Neuronal stem cell (in vitro differentiated cells): ENCODE measurements at regions not wholly inside any gene's neighbourhood (a gene's known extent, or its start where the extent isn't known, plus 50 kb on each side); places are given as distances from the start of the nearest gene placed in this dataset.

ENCODE experiments used
- DNase-seq: peaks from one replicate; pipeline ENCODE4 v3.0.0-alpha.2; 2013; ENCODE audit warnings: low spot score
- H2AFZ ChIP-seq: one replicate; pipeline ENCODE4 v1.6.1; 2013; ENCODE audit warnings: mild to moderate bottlenecking, low read length, inconsistent platforms
- H2AK5ac ChIP-seq: 2 replicates; pipeline ENCODE4 v1.6.1; 2013; ENCODE audit warnings: low read depth, mild to moderate bottlenecking, inconsistent platforms, low read length, moderate library complexity, mixed read lengths
- H2BK120ac ChIP-seq: 2 replicates; pipeline ENCODE4 v1.6.1; 2013; ENCODE audit warnings: low read depth, mild to moderate bottlenecking, inconsistent platforms, low read length, moderate library complexity, mixed read lengths
- H2BK12ac ChIP-seq: one replicate; pipeline ENCODE4 v1.6.1; 2013; ENCODE audit warnings: low read length, inconsistent platforms
- H2BK15ac ChIP-seq: 2 replicates; pipeline ENCODE4 v1.6.1; 2013; ENCODE audit warnings: mild to moderate bottlenecking, low read length, inconsistent platforms, mixed read lengths
- H2BK5ac ChIP-seq: one replicate; pipeline ENCODE4 v1.6.1; 2013; ENCODE audit warnings: inconsistent platforms, mild to moderate bottlenecking, low read length, moderate library complexity
- H3K14ac ChIP-seq: one replicate; pipeline ENCODE4 v1.6.1; 2013; ENCODE audit warnings: low read length, inconsistent platforms
- H3K18ac ChIP-seq: 2 replicates; pipeline ENCODE4 v1.6.1; 2013; ENCODE audit warnings: low read length, inconsistent platforms
- H3K23ac ChIP-seq: 2 replicates; pipeline ENCODE4 v1.6.1; 2013; ENCODE audit warnings: low read depth, mild to moderate bottlenecking, mixed read lengths, low read length, inconsistent platforms; ENCODE audit not compliant: poor library complexity
- H3K27ac ChIP-seq: replicated peaks from 3 replicates; pipeline ENCODE4 v1.5.1; 2013; ENCODE audit warnings: low read length, inconsistent platforms
- H3K27me3 ChIP-seq, 3 experiments: 2 replicates each; pipeline ENCODE4 v1.6.1; 2013; ENCODE audit warnings: low read length in 3 of 3, mild to moderate bottlenecking in 2 of 3, inconsistent platforms in 1 of 3, low read depth in 1 of 3, mixed read lengths in 1 of 3, moderate library complexity in 1 of 3; ENCODE audit not compliant: control insufficient read depth in 3 of 3, insufficient read depth in 3 of 3
- H3K36me3 ChIP-seq, 2 donors: replicated peaks in 1 of 2; 2 replicates each; pipeline ENCODE4 v1.6.1; 2013; ENCODE audit warnings: low read length in 2 of 2; ENCODE audit not compliant: control insufficient read depth in 2 of 2, insufficient read depth in 2 of 2
- H3K4ac ChIP-seq: 2 replicates; pipeline ENCODE4 v1.6.1; 2013; ENCODE audit warnings: inconsistent platforms, mild to moderate bottlenecking, low read length, moderate library complexity
- H3K4me1 ChIP-seq, 2 donors: 1 replicate in 1 of 2; 2 replicates in 1 of 2; pipeline ENCODE4 v1.6.1; 2013; ENCODE audit warnings: low read length in 2 of 2, low read depth in 1 of 2; ENCODE audit not compliant: control insufficient read depth in 2 of 2, insufficient read depth in 1 of 2
- H3K4me2 ChIP-seq: one replicate; pipeline ENCODE4 v1.6.1; 2013; ENCODE audit warnings: mild to moderate bottlenecking, low read length, inconsistent platforms; ENCODE audit not compliant: insufficient read depth, poor library complexity, severe bottlenecking
- H3K4me3 ChIP-seq, 2 donors: 2 replicates each; pipeline ENCODE4 v1.5.1; 2013; ENCODE audit warnings: low read length in 2 of 2, mild to moderate bottlenecking in 2 of 2, inconsistent platforms in 1 of 2, moderate library complexity in 1 of 2
- H3K79me1 ChIP-seq: one replicate; pipeline ENCODE4 v1.6.1; 2013; ENCODE audit warnings: low read depth, mild to moderate bottlenecking, inconsistent platforms, low read length, moderate library complexity
- H3K9ac ChIP-seq: one replicate; pipeline ENCODE4 v1.6.1; 2013; ENCODE audit warnings: mild to moderate bottlenecking, low read depth, low read length, inconsistent platforms; ENCODE audit not compliant: poor library complexity
- H3K9me3 ChIP-seq, 2 donors: replicated peaks in 1 of 2; 2 replicates each; pipeline versions ENCODE3 to v1.6.1; 2013; ENCODE audit warnings: low read length in 2 of 2, mild to moderate bottlenecking in 2 of 2, inconsistent platforms in 1 of 2, low read depth in 1 of 2, mixed read lengths in 1 of 2, moderate library complexity in 1 of 2; ENCODE audit not compliant: control insufficient read depth in 2 of 2, insufficient read depth in 1 of 2
- H4K8ac ChIP-seq: one replicate; pipeline ENCODE4 v1.6.1; 2013; ENCODE audit warnings: low read depth, mild to moderate bottlenecking, inconsistent platforms, low read length, moderate library complexity
- H4K91ac ChIP-seq: one replicate; pipeline ENCODE4 v1.6.1; 2013; ENCODE audit warnings: low read length, low read depth, mild to moderate bottlenecking, inconsistent platforms; ENCODE audit not compliant: poor library complexity
- WGBS, 2 donors: extraction: QIAGEN DNeasy Blood & Tissue Kit; methylation state at CpG; one replicate each; pipeline ENCODE4 v1.1.7; 2013; ENCODE audit warnings: missing lambda C conversion rate in 2 of 2, mixed read lengths in 1 of 2; ENCODE audit not compliant: insufficient read length in 2 of 2, insufficient replicate concordance in 1 of 2; ENCODE audit errors: extremely low coverage in 2 of 2; 5-methylcytosine and 5-hydroxymethylcytosine counted together

DNA sequence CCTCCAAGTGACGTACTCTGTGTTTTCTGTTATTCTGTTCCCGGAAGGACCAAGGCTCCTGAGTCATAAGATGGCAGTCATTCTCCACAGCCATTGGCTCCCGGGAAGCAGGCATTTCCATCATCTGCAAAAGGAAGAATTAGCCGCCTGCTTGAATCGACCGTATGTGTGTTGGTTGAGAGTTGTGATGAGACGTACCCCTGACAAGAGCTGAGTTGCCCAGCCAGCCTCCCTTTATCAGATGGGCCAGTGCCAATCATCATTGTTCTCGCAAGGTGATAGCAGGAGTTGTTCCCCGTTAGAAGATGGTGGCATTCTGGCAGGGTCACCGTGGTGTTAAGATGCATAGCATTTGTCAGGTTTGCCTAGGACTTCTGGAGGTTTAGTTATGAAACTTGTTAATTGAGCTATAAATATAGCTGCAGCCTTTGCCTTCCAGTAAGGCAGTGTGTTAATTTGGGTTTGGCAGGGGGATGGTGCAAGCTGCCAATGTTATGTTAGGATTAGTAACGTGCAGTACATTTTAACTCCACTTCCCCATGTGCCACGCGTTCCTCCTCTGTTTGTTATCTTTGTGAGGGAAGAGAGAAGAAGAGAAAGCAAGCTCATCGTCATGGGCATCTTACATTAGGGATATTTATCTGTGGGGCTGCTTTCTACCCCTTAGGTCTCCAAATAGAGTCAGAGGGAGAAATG lies 652.7 kb upstream of the FANCL start:
- Histone ChIP-seq H3K9me3 (no peaks in the 10 kb centered on the region), H3K36me3 (no peaks in the 10 kb centered on the region), H3K18ac (no peak overlapping the region), H3K14ac (no peak overlapping the region), H3K27me3 (no peaks in the 10 kb centered on the region), H3K9ac (no peak overlapping the region), H2BK120ac (no peak overlapping the region), H3K4ac (no peak overlapping the region), H2BK15ac (no peak overlapping the region), H4K91ac (no peak overlapping the region), H2AK5ac (no peak overlapping the region), H3K79me1 (no peaks in the 10 kb centered on the region), H2BK5ac (no peak overlapping the region), H4K8ac (no peak overlapping the region), H3K23ac (no peak overlapping the region), H2AFZ (no peak overlapping the region), H3K4me3 (no peak overlapping the region), H3K27ac (no peak overlapping the region), H3K4me2 (no peak overlapping the region), H3K4me1 (peaks cover 0 to 3% of the 10 kb centered on the region in 2 donors), H2BK12ac (no peak overlapping the region)
- WGBS, 2 donors, result no CpG with 5 or more reads among the region's 14 CpGs
- no peak for DNase-seq

GRCh38 chr2:58891828-58892377 lies 650.8 kb upstream of the FANCL start:
- Histone ChIP-seq H2AFZ (no peak overlapping the region), H3K4me1 (peaks cover 0 to 3% of the 10 kb centered on the region in 2 donors), H2BK15ac (no peak overlapping the region), H3K18ac (no peak overlapping the region), H3K23ac (no peak overlapping the region), H3K4me2 (no peak overlapping the region), H3K4me3 (no peak overlapping the region), H4K8ac (no peak overlapping the region), H3K27ac (no peak overlapping the region), H2BK12ac (no peak overlapping the region), H3K79me1 (no peaks in the 10 kb centered on the region), H3K36me3 (no peaks in the 10 kb centered on the region), H2AK5ac (no peak overlapping the region), H3K27me3 (no peaks in the 10 kb centered on the region), H2BK5ac (no peak overlapping the region), H2BK120ac (no peak overlapping the region), H4K91ac (no peak overlapping the region), H3K14ac (no peak overlapping the region), H3K9ac (no peak overlapping the region), H3K9me3 (no peaks in the 10 kb centered on the region), H3K4ac (no peak overlapping the region)
- WGBS, 2 donors, result no CpG with 5 or more reads among the region's 4 CpGs
- no peak for DNase-seq

DNA sequence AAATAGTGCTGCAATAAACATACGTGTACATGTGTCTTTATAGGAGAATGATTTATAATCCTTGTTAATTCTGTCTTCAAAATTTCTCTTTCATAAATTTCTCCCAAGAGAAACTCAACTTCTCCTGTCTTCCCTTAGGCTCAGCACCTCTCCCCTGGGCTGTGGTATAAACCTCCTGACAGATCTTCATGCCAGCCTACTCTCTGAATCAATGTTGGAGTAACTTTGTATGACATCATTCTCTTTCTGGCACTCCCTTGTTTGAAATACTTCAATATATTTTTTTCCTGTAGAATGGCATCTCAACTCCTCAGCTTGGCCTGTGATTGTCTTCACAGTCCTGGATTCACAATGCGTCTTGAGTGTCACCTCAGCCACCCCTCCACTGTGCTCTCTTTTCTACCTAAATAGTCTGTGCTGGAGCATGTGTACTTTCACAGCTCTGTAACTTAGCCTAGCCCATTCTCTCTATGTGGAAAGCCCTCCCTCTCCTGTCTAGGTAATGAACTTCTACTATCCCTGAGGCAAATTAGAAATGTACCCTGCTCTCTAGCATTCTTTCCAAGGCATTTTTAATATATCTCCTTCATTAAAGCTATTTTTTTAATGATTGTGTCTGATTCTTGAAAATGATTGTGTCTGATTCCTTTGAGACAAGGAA lies 649.9 kb upstream of the FANCL start:
- H3K4me1 ChIP-seq, result peaks cover 0 to 3% of the 10 kb centered on the region in 2 donors

GRCh38 chr2:58886009-58886408 lies 644.9 kb upstream of the FANCL start:
- H2BK12ac ChIP-seq, result no peak overlapping the region
- no peaks in the 10 kb centered on the region for H3K36me3 ChIP-seq
- no peaks in the 10 kb centered on the region for H3K27me3 ChIP-seq
- no peak overlapping the region for H3K9ac ChIP-seq
- no peak overlapping the region for H3K18ac ChIP-seq
- no CpG with 5 or more reads among the region's 1 CpG for WGBS, 2 donors
- no peaks in the 10 kb centered on the region for H3K79me1 ChIP-seq
- H3K4ac ChIP-seq, result no peak overlapping the region
- H2AFZ ChIP-seq, result no peak overlapping the region
- H3K4me3 ChIP-seq, result no peak overlapping the region
- no peaks in the 10 kb centered on the region for H3K9me3 ChIP-seq
- no peak overlapping the region for H3K4me2 ChIP-seq
- no peak overlapping the region for H4K8ac ChIP-seq
- no peak overlapping the region for H2AK5ac ChIP-seq
- H2BK15ac ChIP-seq, result no peak overlapping the region
- no peak overlapping the region for H2BK120ac ChIP-seq
- no peak overlapping the region for H3K27ac ChIP-seq
- no peak overlapping the region for H3K23ac ChIP-seq
- no peak for DNase-seq
- no peak overlapping the region for H4K91ac ChIP-seq
- no peak overlapping the region for H3K14ac ChIP-seq
- H2BK5ac ChIP-seq, result no peak overlapping the region
- H3K4me1 ChIP-seq, result no peaks in the 10 kb centered on the region

More for the DNA sequence above, 649.9 kb upstream of the FANCL start:
- no peak overlapping the region for H3K27ac ChIP-seq
- no peak overlapping the region for H3K4ac ChIP-seq
- H4K91ac ChIP-seq, result no peak overlapping the region
- no peak overlapping the region for H3K4me3 ChIP-seq
- no CpG with 5 or more reads among the region's 2 CpGs for WGBS, 2 donors
- no peak overlapping the region for H3K14ac ChIP-seq
- no peak overlapping the region for H4K8ac ChIP-seq
- H2BK120ac ChIP-seq, result no peak overlapping the region
- no peaks in the 10 kb centered on the region for H3K79me1 ChIP-seq
- H3K18ac ChIP-seq, result no peak overlapping the region
- H3K23ac ChIP-seq, result no peak overlapping the region
- H3K4me2 ChIP-seq, result no peak overlapping the region
- H3K27me3 ChIP-seq, result no peaks in the 10 kb centered on the region
- no peak overlapping the region for H2BK12ac ChIP-seq
- no peak overlapping the region for H2AK5ac ChIP-seq
- no peak overlapping the region for H2BK5ac ChIP-seq
- H3K9ac ChIP-seq, result no peak overlapping the region
- no peaks in the 10 kb centered on the region for H3K36me3 ChIP-seq
- DNase-seq, result no peak
- no peak overlapping the region for H2AFZ ChIP-seq
- H3K9me3 ChIP-seq, result no peaks in the 10 kb centered on the region
- no peak overlapping the region for H2BK15ac ChIP-seq
